Activated CD8-positive, alpha-beta memory T cell treated with anti-CD3 and anti-CD28 coated beads, Interleukin-2, amount 50 U/mL, for 1 hour (primary cell): ENCODE measurements at regions not wholly inside any gene's neighbourhood (a gene's known extent, or its start where the extent isn't known, plus 50 kb on each side); places are given as distances from the start of the nearest gene placed in this dataset.

Source experiments
- DNase-seq: peaks from one replicate; pipeline ENCODE4 v3.0.0-alpha.2; 2020; ENCODE audit errors: extremely low read depth

DNA sequence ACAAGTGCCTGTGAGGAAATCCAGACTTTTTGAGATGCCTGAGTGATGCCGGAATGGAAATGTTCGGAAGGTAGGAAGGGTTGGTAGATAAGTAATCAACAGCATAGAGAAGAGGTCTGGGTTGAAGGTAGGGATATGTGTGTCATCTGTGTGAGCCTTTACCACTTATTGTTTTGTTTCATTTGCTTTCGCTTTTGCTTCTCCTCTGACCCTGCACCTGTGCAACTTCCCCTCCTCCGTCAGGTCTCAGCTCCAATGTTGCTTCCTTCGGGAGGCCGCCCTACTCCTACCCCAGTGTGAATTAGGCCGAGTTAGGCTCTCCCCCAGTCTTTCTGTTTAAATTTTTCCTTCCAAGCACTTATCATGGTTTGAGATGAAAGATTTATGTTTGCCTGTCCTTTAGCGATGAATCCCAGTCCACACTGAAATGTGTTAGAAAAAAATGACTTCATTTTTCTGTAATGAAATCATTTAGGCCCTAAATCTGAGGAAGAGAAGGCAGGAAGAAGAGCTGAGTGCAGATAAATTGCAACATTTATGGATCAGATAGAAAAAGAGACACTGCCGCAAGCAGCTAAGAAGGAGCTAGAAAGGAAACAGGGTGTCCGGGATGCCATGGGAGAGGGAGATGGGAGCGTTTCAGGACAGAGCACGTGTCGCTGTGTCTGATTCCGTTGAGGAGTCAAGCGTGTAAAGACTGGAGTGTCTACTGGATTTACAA is 139.6 kb upstream of the PELI1 start:
- DNase-seq = no peak

DNA sequence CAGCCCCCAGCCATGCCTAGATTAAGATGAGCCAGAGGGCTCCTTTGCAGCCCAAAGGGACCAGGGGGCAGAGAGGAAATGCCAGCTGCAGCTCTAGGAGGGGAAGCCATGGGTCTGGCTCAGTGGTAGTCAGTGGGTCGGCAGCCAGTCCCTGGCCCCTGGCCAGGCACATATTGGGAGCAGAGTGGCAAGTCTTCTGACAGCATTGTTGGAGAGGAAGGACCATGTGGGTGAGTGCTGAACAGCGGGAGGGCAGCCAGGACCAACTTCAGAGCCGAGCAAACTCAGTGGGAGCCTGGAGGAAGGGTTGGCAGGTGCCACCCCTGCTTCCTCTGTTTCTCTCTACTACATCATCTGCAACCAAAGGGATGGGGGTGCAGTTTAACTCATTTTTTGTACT is 140.5 kb upstream of the PELI1 start:
- DNase-seq = no peak

GRCh38 chr2:64287202-64287740 is 143.1 kb upstream of the PELI1 start:
- no peak for DNase-seq

GRCh38 chr2:64288321-64289193 is 144.3 kb upstream of the PELI1 start:
- no peak for DNase-seq

GRCh38 chr2:64289251-64289650 is 145.0 kb upstream of the PELI1 start:
- DNase-seq = no peak

- DNase-seq = no peak
Observed at GRCh38 chr2:64289737-64290136, 145.5 kb upstream of the PELI1 start.

DNA sequence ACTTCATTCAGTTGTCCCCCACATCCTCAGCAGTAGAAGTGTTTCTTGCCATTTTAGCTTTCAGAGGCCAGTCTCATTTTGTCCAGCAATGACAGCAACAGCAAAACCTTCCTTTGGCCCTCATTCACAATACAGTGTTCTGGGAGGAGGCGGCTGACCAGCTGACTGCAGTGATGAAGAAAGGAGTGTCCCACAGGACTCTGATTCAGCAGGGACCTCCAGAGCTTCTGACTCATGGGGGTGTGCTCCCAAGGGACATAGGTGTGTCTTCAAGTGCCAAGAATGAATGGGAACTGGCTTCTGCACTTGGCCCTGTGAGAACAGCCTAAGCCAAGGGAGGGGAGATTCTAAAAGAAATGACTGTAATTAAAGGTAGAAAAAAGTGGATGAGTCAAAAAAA is 147.0 kb upstream of the PELI1 start:
- no peak for DNase-seq

DNA sequence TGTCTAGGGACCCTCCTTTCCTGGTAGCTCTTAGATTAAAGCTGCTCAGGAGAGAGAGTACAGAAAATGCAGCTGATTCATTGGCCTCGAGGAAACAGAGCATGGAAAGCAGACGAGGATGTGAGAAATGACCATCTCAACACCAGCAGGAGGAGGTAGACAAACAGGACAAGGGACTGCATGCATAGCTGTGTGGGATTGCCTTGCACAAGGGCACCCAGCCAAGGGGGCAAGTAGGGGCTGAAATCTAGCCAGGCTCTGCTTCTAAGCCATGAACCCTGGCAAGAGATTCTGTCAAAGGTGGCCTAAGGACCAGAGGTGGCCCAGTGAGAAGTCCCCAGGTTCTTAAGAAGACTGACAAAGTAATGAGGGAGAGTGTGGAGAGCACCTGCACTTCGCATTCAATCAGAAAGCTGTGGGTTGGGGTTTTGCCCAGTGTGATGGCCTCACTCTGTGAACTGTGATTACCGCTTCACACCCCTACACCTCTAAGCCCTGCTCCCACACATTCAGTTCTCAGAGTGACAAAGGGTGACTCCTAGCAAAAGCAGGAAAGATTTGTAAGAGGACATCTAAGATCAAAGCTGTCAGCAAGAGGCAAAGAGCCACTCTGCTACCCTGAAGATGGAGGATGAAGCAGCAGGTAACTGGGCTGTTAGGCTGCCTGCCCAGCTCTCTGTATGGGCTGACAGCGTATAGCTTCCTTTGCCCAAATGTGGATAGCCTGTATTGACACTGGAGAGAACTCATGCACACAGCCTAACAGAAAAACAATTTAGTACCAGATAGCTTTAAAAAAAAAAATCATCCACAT is 151.3 kb upstream of the PELI1 start:
- no peak for DNase-seq

- DNase-seq = no peak
Observed at GRCh38 chr2:64296140-64296480, 151.9 kb upstream of the PELI1 start.

DNA sequence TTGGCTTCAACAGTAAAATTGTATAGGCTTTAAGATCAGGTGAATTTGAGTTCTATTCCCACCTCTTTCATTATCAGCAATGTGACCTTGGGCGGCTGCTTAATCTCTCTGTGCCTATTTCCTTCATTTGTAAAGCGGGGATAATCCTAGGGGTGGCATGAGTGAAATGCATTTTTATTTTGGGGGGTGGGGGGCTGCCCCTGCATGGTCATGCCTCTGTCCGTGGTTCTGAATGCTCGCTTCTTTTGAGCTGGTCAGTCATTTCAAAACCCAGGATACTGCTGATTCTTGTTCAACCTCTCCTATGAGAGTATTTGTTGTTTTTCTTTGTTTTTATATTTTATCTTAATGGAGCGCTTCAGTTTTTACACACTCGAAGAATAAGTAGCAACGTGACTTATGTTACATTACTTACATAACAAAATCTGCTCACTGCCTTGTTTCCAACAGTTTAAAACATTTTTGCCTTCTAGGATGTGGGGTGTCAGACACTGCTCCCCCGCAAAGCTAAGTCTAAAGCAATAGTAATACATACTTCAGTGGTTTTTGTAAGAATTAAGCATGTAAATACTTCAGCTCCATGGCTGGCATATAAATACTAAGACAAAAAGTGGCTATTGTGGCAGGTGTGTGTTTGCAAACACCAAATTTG is 152.6 kb upstream of the PELI1 start:
- DNase-seq = no peak

- no peak for DNase-seq
Observed at GRCh38 chr2:64298161-64298560, 153.9 kb upstream of the PELI1 start.

DNA sequence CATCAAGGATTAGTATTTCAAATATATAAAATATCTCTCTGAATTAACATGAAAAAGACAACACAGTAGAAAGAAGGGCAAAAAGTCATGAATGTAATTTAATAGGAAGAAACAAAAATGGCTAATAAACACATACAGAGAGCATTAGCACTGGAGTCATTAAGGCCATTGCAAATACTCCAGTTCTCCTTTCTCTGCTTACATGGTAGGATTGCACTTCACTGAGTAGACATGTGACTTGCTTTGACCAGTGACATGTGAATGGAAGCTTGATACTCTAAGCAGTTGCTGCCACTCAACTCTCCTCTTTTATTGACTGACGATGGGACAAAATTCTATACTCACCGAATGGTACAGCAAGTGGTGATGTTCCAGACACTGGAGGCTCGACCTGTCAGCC is 153.9 kb upstream of the LGALSL start:
- DNase-seq = no peak

- no peak for DNase-seq
Observed at GRCh38 chr2:64303250-64303649, 150.7 kb upstream of the LGALSL start.

DNA sequence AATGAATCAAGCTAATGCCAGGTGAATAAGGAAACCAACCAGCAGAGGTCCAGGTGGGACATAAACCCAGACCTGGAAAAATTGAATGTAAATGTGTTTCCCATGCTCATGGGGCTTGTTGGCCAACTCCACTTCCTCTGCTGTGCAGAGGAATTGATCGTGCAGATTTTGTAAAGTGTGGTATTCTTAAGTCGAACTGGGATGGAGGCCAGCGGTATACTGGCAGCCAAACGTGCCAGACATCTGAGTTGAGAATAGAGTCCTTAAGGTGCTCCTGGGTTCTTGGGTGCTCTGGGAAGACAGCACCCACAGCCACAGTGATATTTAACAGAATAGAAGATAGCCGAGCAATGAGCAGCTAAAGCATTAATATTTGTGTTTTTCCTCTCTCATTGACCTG is 146.5 kb upstream of the LGALSL start:
- DNase-seq = no peak

GRCh38 chr2:64311191-64311910 is 142.6 kb upstream of the LGALSL start:
- no peak for DNase-seq

DNA sequence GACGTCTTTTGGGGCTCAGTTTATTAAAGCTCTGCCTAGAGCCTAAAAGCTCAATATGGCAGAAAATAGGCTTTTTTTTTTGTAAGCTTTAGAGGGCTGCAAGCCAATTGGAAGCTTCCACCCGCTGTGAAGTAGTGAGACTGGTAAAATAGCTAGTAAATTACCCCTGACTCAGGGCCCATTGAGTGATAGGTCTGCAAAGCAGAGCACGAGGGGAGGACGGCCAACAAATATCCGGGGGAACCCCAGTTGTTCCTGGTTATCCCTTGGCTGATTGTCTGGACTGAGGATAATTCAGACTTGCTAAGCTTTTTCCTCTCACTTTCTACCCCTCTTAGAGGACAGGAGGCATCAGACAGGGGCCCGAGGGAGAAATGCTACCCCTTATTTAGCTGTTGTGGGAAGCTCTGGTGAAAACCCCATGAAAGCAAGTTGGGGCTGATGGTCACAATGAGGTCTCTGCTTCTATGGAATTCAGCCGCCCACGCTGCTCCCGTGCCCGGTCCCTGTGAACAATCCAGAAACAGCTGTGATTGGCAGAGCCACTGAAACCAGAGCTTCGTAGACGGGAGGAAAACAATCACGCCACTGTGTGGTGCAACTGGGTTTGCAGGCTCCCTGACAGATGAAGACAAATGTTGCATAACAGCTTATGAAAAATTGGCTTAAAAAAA is 141.9 kb upstream of the LGALSL start:
- no peak for DNase-seq

- no peak for DNase-seq
Observed at GRCh38 chr2:64312622-64313397, 141.2 kb upstream of the LGALSL start.

- DNase-seq = no peak
Observed at GRCh38 chr2:64313398-64313723, 140.6 kb upstream of the LGALSL start.

GRCh38 chr2:64315291-64315960 is 138.5 kb upstream of the LGALSL start:
- no peak for DNase-seq
